ENCODE measurements at regions not wholly inside any gene's neighbourhood (a gene's known extent, or its start where the extent isn't known, plus 50 kb on each side); places are given as distances from the start of the nearest gene placed in this dataset.
A peak's percentile ranks its signal among the peaks of the same experiment; 100 is the strongest.
"Not testable (repeated sequence)": the region's sequence is repeated elsewhere in the genome, so short reads cannot be mapped to it uniquely, and the experiment has no call there.

DNA sequence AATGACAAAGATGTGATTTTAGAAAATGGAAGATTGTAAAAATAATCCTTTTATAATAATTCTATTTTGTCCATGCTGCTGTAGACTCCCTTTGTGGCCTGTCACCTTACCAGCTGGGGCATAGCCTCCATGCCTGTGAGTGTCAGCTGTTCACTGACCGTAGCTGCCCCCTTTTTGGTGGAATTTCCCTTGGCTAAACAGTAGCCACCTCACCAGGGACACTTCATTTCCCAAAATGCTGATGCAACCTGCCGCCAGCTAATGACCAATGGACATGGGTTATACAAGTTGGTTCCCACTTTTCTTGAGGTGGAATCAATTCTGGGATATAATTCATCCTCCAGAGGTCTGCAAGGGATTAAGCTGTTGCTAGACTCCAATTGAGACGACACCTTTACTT, 368.4 kb downstream of the PRDM5 start:
- TF ChIP-seq ZNF331 (CRISPR knock-in tag; IDR thresholded peaks at IDR 0.05; ENCODE audit: low read depth) (no peak), CREB1 (CRISPR knock-in tag; IDR thresholded peaks at IDR 0.05; ENCODE audit: low read depth) (no peak), EZH2 (IDR thresholded peaks at IDR 0.05; ENCODE audit: low read depth, unreplicated experiment) (no peak), ZNF114 (CRISPR knock-in tag; IDR thresholded peaks at IDR 0.05) (no peak)
- TF ChIP-seq, protein P1, sequence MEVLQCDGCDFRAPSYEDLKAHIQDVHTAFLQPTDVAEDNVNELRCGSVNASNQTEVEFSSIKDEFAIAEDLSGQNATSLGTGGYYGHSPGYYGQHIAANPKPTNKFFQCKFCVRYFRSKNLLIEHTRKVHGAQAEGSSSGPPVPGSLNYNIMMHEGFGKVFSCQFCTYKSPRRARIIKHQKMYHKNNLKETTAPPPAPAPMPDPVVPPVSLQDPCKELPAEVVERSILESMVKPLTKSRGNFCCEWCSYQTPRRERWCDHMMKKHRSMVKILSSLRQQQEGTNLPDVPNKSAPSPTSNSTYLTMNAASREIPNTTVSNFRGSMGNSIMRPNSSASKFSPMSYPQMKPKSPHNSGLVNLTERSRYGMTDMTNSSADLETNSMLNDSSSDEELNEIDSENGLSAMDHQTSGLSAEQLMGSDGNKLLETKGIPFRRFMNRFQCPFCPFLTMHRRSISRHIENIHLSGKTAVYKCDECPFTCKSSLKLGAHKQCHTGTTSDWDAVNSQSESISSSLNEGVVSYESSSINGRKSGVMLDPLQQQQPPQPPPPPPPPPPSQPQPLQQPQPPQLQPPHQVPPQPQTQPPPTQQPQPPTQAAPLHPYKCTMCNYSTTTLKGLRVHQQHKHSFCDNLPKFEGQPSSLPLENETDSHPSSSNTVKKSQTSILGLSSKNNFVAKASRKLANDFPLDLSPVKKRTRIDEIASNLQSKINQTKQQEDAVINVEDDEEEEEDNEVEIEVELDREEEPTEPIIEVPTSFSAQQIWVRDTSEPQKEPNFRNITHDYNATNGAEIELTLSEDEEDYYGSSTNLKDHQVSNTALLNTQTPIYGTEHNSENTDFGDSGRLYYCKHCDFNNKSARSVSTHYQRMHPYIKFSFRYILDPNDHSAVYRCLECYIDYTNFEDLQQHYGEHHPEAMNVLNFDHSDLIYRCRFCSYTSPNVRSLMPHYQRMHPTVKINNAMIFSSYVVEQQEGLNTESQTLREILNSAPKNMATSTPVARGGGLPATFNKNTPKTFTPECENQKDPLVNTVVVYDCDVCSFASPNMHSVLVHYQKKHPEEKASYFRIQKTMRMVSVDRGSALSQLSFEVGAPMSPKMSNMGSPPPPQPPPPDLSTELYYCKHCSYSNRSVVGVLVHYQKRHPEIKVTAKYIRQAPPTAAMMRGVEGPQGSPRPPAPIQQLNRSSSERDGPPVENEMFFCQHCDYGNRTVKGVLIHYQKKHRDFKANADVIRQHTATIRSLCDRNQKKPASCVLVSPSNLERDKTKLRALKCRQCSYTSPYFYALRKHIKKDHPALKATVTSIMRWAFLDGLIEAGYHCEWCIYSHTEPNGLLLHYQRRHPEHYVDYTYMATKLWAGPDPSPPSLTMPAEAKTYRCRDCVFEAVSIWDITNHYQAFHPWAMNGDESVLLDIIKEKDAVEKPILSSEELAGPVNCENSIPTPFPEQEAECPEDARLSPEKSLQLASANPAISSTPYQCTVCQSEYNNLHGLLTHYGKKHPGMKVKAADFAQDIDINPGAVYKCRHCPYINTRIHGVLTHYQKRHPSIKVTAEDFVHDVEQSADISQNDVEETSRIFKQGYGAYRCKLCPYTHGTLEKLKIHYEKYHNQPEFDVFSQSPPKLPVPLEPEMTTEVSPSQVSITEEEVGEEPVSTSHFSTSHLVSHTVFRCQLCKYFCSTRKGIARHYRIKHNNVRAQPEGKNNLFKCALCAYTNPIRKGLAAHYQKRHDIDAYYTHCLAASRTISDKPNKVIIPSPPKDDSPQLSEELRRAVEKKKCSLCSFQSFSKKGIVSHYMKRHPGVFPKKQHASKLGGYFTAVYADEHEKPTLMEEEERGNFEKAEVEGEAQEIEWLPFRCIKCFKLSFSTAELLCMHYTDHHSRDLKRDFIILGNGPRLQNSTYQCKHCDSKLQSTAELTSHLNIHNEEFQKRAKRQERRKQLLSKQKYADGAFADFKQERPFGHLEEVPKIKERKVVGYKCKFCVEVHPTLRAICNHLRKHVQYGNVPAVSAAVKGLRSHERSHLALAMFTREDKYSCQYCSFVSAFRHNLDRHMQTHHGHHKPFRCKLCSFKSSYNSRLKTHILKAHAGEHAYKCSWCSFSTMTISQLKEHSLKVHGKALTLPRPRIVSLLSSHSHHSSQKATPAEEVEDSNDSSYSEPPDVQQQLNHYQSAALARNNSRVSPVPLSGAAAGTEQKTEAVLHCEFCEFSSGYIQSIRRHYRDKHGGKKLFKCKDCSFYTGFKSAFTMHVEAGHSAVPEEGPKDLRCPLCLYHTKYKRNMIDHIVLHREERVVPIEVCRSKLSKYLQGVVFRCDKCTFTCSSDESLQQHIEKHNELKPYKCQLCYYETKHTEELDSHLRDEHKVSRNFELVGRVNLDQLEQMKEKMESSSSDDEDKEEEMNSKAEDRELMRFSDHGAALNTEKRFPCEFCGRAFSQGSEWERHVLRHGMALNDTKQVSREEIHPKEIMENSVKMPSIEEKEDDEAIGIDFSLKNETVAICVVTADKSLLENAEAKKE (CRISPR knock-in tag; IDR thresholded peaks at IDR 0.05), result no peak
- TF ChIP-seq, protein P2, sequence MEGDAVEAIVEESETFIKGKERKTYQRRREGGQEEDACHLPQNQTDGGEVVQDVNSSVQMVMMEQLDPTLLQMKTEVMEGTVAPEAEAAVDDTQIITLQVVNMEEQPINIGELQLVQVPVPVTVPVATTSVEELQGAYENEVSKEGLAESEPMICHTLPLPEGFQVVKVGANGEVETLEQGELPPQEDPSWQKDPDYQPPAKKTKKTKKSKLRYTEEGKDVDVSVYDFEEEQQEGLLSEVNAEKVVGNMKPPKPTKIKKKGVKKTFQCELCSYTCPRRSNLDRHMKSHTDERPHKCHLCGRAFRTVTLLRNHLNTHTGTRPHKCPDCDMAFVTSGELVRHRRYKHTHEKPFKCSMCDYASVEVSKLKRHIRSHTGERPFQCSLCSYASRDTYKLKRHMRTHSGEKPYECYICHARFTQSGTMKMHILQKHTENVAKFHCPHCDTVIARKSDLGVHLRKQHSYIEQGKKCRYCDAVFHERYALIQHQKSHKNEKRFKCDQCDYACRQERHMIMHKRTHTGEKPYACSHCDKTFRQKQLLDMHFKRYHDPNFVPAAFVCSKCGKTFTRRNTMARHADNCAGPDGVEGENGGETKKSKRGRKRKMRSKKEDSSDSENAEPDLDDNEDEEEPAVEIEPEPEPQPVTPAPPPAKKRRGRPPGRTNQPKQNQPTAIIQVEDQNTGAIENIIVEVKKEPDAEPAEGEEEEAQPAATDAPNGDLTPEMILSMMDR (conservative IDR thresholded peaks at IDR 0.05; ENCODE audit: low read depth in 2 of 2), result no peak
- Histone ChIP-seq H3K27ac (ENCODE audit: low read depth) (no peak overlapping the region), H4K20me1 (replicated peaks; ENCODE audit: insufficient read depth) (no peaks in the 10 kb centered on the region), H3K4me2 (no peak overlapping the region), H3K79me2 (replicated peaks; ENCODE audit: insufficient read depth) (no peaks in the 10 kb centered on the region), H3K4me1 (ENCODE audit: insufficient read depth) (0 out of 2 replicates have a peak, but pooled peaks cover 1% of the 10 kb centered on the region), H3K27me3 (ENCODE audit: insufficient read depth) (no peaks in the 10 kb centered on the region), H3K4me3 (no peak overlapping the region), H3F3A (replicated peaks; ENCODE audit: low read depth) (no peaks in the 10 kb centered on the region), H2AFZ (no peak overlapping the region), H3K36me3 (ENCODE audit: insufficient read depth) (no peaks in the 10 kb centered on the region), H3K9me2 (ENCODE audit: insufficient read depth) (no peaks in the 10 kb centered on the region)
- H3K36me3 Mint-ChIP-seq (ENCODE audit: low read depth), result no peaks in the 10 kb centered on the region
- 0 out of 2 replicates have a peak overlapping the region, but pooled peaks have one; percentile 4 for H3K27ac Mint-ChIP-seq
- H3K27me3 Mint-ChIP-seq (ENCODE audit: insufficient read depth, low read depth, poor library complexity), result peaks cover 3% of the 10 kb centered on the region
- H3K4me3 Mint-ChIP-seq, result no peak overlapping the region
- H3K4me1 Mint-ChIP-seq, result peaks cover 16% of the 10 kb centered on the region
- DNase-seq (ENCODE audit: low spot score) (no peak), ATAC-seq (no peak)
- no peaks in the 10 kb centered on the region for H3K9me3 Mint-ChIP-seq

- H3K79me2 ChIP-seq (replicated peaks; ENCODE audit: insufficient read depth); H3K9me3 Mint-ChIP-seq; H3K36me3 ChIP-seq (ENCODE audit: insufficient read depth); H3K27me3 ChIP-seq (ENCODE audit: insufficient read depth); H3K9me2 ChIP-seq (ENCODE audit: insufficient read depth); H3K36me3 Mint-ChIP-seq (ENCODE audit: low read depth); H2AFZ ChIP-seq; H3K27me3 Mint-ChIP-seq (ENCODE audit: insufficient read depth, low read depth, poor library complexity); H4K20me1 ChIP-seq (replicated peaks; ENCODE audit: insufficient read depth); H3K4me2 ChIP-seq; H3K27ac Mint-ChIP-seq; H3K4me3 ChIP-seq; H3K4me1 ChIP-seq (ENCODE audit: insufficient read depth); H3K4me3 Mint-ChIP-seq; ATAC-seq; DNase-seq (ENCODE audit: low spot score); H3F3A ChIP-seq (replicated peaks; ENCODE audit: low read depth); H3K27ac ChIP-seq (ENCODE audit: low read depth): not testable (repeated sequence)
- peaks cover 17% of the 10 kb centered on the region for H3K4me1 Mint-ChIP-seq
These were observed 371.8 kb downstream of the PRDM5 start for GRCh38 chr4:120550624-120551220.
